Spleen (tissue), 11 donors: ENCODE measurements at regions not wholly inside any gene's neighbourhood (a gene's known extent, or its start where the extent isn't known, plus 50 kb on each side); places are given as distances from the start of the nearest gene placed in this dataset.

ENCODE experiments used
- DNase-seq: peaks from one replicate; pipeline ENCODE4 v3.0.0-alpha.2; 2020
- H3K27ac ChIP-seq, 8 donors: fragments of 200-600 bp; sonication (generic) in 7 of 8; 1 replicate in 4 of 8; 2 replicates in 4 of 8; pipeline versions ENCODE4 v1.5.0 to v1.8.0; 2016 to 2021; ENCODE audit warnings: inconsistent platforms in 4 of 8, mild to moderate bottlenecking in 4 of 8, moderate library complexity in 1 of 8
- H3K27me3 ChIP-seq, 7 donors: fragments of 200-600 bp; sonication (generic) in 6 of 7; replicated peaks in 1 of 7; 1 replicate in 4 of 7; 2 replicates in 3 of 7; pipeline versions ENCODE4 v1.5.0 to v1.8.0; 2016 to 2021; ENCODE audit warnings: inconsistent platforms in 3 of 7, mild to moderate bottlenecking in 1 of 7
- H3K36me3 ChIP-seq, 6 donors: fragments of 200-600 bp; sonication (generic) in 5 of 6; 1 replicate in 4 of 6; 2 replicates in 2 of 6; pipeline versions ENCODE4 v1.5.0 to v1.8.0; 2016 to 2021; ENCODE audit warnings: inconsistent platforms in 2 of 6
- H3K4me1 ChIP-seq, 6 donors: fragments of 200-600 bp; sonication (generic) in 5 of 6; 1 replicate in 3 of 6; 2 replicates in 3 of 6; pipeline versions ENCODE4 v1.5.0 to v1.8.0; 2016 to 2021; ENCODE audit warnings: inconsistent platforms in 3 of 6
- H3K4me3 ChIP-seq, 8 donors: fragments of 200-600 bp; sonication (generic) in 7 of 8; 1 replicate in 4 of 8; 2 replicates in 4 of 8; pipeline versions ENCODE4 v1.5.0 to v1.8.0; 2016 to 2021; ENCODE audit warnings: inconsistent platforms in 4 of 8, mild to moderate bottlenecking in 4 of 8, moderate library complexity in 2 of 8
- H3K9me3 ChIP-seq, 8 donors: fragments of 200-600 bp; sonication (generic) in 7 of 8; 1 replicate in 4 of 8; 2 replicates in 4 of 8; pipeline versions ENCODE4 v1.5.0 to v1.8.0; 2016 to 2021; ENCODE audit warnings: inconsistent platforms in 4 of 8
- POLR2A ChIP-seq, 3 donors: fragments of 450-650 bp; IDR thresholded peaks; one replicate each; pipeline ENCODE4 v1.5.1; 2017; ENCODE audit warnings: antibody characterized with exemption in 3 of 3, mild to moderate bottlenecking in 1 of 3
- POLR2AphosphoS5 ChIP-seq, 3 donors: sonication (generic); formaldehyde crosslinking; IDR thresholded peaks; one replicate each; pipeline ENCODE4 v1.5.1; 2017; ENCODE audit warnings: antibody characterized with exemption in 3 of 3
- WGBS, 5 donors: extraction: QIAGEN DNeasy Blood & Tissue Kit in 3 of 5; methylation state at CpG; one replicate each; pipeline versions ENCODE4 v1.1.5 to v1.1.7; 2013 to 2018; 5-methylcytosine and 5-hydroxymethylcytosine counted together
- intact Hi-C: fragments of 100-400 bp; cut with DNase I; formaldehyde crosslinking; loops from one replicate; pipeline ENCODE4 v1.15.0; 2023; ENCODE audit warnings: low total_unique reads
- TF ChIP-seq, protein P1 (sequence below), 11 experiments: fragments of 200-600 bp in 7 of 11; fragments of 450-650 bp in 4 of 11; sonication (generic) in 4 of 11; IDR thresholded peaks in 8 of 11; conservative IDR thresholded peaks in 3 of 11; 1 replicate in 7 of 11; 2 replicates in 4 of 11; pipeline versions ENCODE4 v1.4.0 to v1.8.0; 2016 to 2021; ENCODE audit warnings: antibody characterized with exemption in 11 of 11, inconsistent platforms in 4 of 11, mild to moderate bottlenecking in 1 of 11
- donor health status: healthy with polysubstance abuse.
- donor health status: DM: no; HTN: no; CAD: no; lungs with moderate emphysema.
- donor health status: DM: no; HTN: no; CAD: no.
- donor health status: Bipolar disorder and iron deficiency.
- donor health status: healthy.
- donor health status: DM: no; HTN: no; CAD: no.
- donor health status: DM: yes; HTN: yes; CAD: no.

- intact Hi-C loops = no loop called here
- Histone ChIP-seq H3K9me3 (no peaks in the 10 kb centered on the region), H3K36me3 (no peaks in the 10 kb centered on the region), H3K27ac (no peak overlapping the region), H3K4me1 (no peaks in the 10 kb centered on the region), H3K27me3 (no peaks in the 10 kb centered on the region), H3K4me3 (no peak overlapping the region)
- no peak for DNase-seq
- 84 to 96% (median 84%) methylated on average over 3 of the region's 3 CpGs for WGBS, 5 donors
- TF ChIP-seq POLR2A (IDR thresholded peaks at IDR 0.05) (no peak), POLR2AphosphoS5 (IDR thresholded peaks at IDR 0.05) (no peak)
- TF ChIP-seq, protein P1, sequence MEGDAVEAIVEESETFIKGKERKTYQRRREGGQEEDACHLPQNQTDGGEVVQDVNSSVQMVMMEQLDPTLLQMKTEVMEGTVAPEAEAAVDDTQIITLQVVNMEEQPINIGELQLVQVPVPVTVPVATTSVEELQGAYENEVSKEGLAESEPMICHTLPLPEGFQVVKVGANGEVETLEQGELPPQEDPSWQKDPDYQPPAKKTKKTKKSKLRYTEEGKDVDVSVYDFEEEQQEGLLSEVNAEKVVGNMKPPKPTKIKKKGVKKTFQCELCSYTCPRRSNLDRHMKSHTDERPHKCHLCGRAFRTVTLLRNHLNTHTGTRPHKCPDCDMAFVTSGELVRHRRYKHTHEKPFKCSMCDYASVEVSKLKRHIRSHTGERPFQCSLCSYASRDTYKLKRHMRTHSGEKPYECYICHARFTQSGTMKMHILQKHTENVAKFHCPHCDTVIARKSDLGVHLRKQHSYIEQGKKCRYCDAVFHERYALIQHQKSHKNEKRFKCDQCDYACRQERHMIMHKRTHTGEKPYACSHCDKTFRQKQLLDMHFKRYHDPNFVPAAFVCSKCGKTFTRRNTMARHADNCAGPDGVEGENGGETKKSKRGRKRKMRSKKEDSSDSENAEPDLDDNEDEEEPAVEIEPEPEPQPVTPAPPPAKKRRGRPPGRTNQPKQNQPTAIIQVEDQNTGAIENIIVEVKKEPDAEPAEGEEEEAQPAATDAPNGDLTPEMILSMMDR (IDR thresholded peaks at IDR 0.05 in 8 of 11, conservative IDR thresholded peaks at IDR 0.05 in 3 of 11) = no peak
Observed at GRCh38 chr9:79477241-79477840, 94.4 kb upstream of the TLE4 start.

DNA sequence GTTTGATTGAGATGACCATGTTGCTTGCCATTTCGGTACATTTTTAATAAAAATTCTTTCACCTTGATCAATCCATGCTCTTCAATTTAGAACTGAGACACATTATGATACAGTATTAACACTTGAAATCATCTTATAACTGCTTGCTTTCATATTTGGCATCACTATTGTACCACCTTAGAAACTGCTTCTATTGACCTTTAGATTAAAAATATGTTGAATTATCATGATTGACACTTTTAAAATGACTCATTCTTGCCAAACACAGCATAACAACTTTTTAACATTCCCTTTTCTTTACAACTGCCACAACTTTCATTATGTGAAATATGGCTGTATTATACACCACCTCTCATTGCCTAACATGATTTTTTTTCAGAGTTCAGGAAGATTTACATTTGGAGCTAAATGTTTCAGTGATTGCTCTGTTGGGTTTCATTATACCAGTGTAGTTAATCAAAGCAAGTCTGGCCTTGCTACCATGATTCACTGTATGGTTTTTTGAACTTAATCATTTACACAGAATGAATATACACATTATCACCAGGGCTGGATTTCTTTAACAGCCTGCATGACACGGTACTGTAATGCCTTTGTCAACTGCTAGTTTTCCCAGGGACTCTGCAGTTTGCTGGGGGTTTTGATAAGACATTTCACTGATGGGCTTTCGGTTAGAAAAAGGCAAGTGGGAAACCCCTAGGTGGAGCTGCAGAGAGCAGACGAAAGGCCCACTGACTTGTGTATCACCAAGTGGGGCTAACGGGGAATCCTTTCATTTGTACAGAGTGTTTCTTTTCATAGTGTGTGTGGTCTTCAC is 93.6 kb upstream of the TLE4 start:
- Histone ChIP-seq H3K27ac (no peak overlapping the region), H3K27me3 (no peaks in the 10 kb centered on the region), H3K36me3 (no peaks in the 10 kb centered on the region), H3K4me3 (no peak overlapping the region), H3K4me1 (no peaks in the 10 kb centered on the region), H3K9me3 (no peaks in the 10 kb centered on the region)
- no peak for TF ChIP-seq POLR2A (IDR thresholded peaks at IDR 0.05)
- TF ChIP-seq, protein P1 (IDR thresholded peaks at IDR 0.05 in 8 of 11, conservative IDR thresholded peaks at IDR 0.05 in 3 of 11) = peak in 4 of 11 experiments; percentile 20 to 48 (median 28)
- no peak for DNase-seq
- WGBS, 5 donors = 45 to 61% (median 48%) methylated on average over 5 of the region's 5 CpGs
- intact Hi-C loops = no loop called here

GRCh38 chr9:79480639-79481038 is 91.1 kb upstream of the TLE4 start:
- H3K4me1 ChIP-seq = no peaks in the 10 kb centered on the region
- WGBS, 5 donors = 89 to 92% (median 90%) methylated on average over 4 of the region's 4 CpGs
- H3K27me3 ChIP-seq = no peaks in the 10 kb centered on the region
- no peaks in the 10 kb centered on the region for H3K9me3 ChIP-seq
- no peak for DNase-seq
- intact Hi-C loops = no loop called here
- TF ChIP-seq POLR2A (IDR thresholded peaks at IDR 0.05) (no peak), POLR2AphosphoS5 (IDR thresholded peaks at IDR 0.05) (no peak)
- TF ChIP-seq, protein P1 (IDR thresholded peaks at IDR 0.05 in 8 of 11, conservative IDR thresholded peaks at IDR 0.05 in 3 of 11) = no peak
- no peak overlapping the region for H3K27ac ChIP-seq
- no peak overlapping the region for H3K4me3 ChIP-seq
- H3K36me3 ChIP-seq = no peaks in the 10 kb centered on the region

DNA sequence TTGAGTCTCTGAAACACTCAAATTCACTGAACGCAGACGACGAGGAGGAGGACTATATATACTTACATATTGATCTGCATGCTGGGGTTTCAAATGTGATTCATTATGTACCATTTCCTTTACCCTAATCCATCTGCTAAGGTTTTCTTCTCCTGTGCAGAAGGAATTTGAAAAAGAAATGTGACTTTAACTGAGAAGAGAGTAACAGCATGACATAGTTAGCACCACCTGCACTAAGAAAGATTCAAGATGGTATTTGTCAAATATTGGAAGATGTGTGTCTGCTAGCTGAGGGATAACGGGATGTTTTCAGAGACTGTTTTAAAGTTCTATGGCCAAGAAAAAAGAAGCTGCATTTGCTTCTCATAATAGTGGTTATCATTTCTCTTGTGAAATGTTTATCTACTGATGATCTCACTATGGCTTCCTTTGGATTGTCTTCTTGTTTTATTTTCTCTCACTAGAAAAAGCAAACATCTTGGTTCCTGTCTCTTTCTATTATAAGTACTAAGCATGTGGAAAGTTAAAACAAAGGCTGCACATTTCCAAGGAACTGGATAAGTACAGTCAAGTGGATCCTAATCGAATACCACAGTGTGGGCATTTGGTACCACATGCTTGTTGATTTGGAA is 89.8 kb upstream of the TLE4 start:
- H3K4me3 ChIP-seq = no peak overlapping the region
- WGBS, 5 donors = 74 to 90% (median 85%) methylated on average over 5 of the region's 5 CpGs
- no peak overlapping the region for H3K27ac ChIP-seq
- TF ChIP-seq POLR2AphosphoS5 (IDR thresholded peaks at IDR 0.05) = no peak
- TF ChIP-seq, protein P1 (IDR thresholded peaks at IDR 0.05 in 8 of 11, conservative IDR thresholded peaks at IDR 0.05 in 3 of 11) = no peak
- no peak for TF ChIP-seq POLR2A (IDR thresholded peaks at IDR 0.05)
- H3K4me1 ChIP-seq = no peaks in the 10 kb centered on the region
- no peaks in the 10 kb centered on the region for H3K27me3 ChIP-seq
- intact Hi-C loops = no loop called here
- no peaks in the 10 kb centered on the region for H3K9me3 ChIP-seq
- no peaks in the 10 kb centered on the region for H3K36me3 ChIP-seq
- no peak for DNase-seq
